CD4-positive, alpha-beta T cell treated with Interferon alpha-2 for 1 hour (primary cell): ENCODE measurements at regions not wholly inside any gene's neighbourhood (a gene's known extent, or its start where the extent isn't known, plus 50 kb on each side); places are given as distances from the start of the nearest gene placed in this dataset.
"Not testable (repeated sequence)": the region's sequence is repeated elsewhere in the genome, so short reads cannot be mapped to it uniquely, and the experiment has no call there.

Source experiments
- DNase-seq, 2 donors: peaks; one replicate each; pipeline ENCODE4 v3.0.0-alpha.2; 2020 to 2022

DNA sequence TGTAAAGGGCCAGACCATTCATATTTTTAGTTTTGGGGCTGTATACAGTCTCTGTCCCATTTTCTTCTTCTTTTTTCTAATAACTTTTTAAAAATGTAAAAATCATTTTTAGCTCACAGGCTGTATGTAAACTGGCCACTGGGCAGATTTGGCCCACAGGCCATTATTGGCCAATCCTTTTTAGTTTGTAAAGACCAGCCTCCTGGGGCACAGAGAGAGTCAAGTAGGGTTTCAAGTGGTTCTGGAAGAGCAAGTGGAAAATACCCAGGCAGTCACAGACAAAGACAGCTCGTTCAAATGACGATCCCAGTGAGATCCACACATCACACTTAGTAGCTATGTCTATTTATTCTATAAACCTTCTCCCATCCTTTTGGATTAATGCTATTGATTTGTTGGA lies 150.2 kb upstream of the ARHGAP20 start:
- DNase-seq, result no peak

GRCh38 chr11:110860461-110860860 lies 148.2 kb upstream of the ARHGAP20 start:
- DNase-seq, result no peak

DNA sequence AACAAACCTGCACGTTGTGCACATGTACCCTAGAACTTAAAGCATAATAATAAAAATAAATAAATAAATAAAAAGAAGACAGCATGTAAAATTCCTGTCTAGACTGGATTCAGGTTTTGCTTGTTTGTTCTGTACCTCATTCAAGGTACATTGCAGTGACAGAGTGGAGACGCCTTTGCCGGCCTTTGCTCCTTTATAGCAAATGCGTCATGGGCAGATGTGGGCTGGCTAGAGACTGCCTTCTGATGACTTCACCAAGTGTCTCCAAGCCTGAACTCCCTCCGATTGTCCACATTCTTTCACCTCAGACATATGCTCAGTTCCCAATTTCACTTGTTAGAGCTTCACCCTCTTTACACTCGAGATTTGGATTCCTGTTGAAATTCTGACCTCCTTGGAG lies 147.8 kb upstream of the ARHGAP20 start:
- DNase-seq, result no peak

- no peak for DNase-seq
Observed at GRCh38 chr11:110859240-110859840, 147.1 kb upstream of the ARHGAP20 start.

DNA sequence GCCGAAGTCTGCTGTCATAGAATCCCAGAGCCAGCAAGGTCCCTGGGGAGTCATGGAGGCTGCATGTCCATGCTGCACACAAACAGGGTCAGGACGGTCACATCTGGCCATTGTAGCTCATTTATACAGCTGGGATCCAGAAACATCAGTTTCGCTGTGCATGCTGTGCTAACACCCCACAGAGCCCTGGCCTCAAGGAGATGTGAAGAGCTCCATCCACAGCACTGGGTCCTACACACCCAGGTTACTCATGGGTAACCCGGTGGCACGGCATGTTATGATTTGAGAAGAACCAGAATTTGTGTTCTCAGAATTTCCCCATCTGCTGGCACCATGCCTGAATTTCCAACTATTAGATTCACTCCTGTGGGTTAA lies 146.3 kb upstream of the ARHGAP20 start:
- no peak for DNase-seq

GRCh38 chr11:110857892-110858546 lies 145.8 kb upstream of the ARHGAP20 start:
- no peak for DNase-seq

DNA sequence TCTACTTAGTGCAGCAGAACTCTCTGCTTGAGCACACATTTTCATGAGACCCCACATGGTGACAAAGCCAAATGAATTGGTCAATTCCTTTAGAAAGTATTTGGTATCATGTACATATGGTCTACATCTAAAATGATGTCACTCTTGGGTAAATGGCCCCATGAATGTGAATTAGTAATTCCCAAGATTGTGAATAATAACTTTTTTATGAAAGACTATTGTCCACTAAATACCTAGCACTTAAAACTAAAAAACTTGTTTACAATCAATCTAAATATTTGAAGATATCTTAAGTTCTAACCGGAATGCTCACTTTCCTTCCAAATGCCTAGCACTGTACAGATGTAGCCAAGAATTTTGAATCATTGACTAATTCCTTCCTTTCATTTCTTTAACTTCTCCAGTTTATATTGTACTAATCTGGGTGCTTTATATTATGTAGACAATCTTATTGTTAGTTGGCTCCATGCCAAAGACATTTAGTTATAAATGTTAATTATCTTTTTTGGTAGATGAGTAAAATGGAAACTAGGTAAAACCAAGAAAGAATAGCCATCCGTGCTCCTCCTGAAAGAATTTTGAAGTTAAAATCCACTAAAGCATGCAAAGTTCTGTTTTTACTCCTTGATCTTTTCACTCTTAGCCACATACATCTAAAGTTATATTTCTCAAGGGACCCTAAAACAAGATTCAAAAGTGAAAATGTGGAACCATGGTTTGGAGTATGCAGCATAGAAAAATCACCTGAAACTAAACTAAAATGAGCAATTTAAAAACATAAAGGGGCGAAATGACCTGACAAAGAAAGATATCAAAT lies 145.0 kb upstream of the ARHGAP20 start:
- no peak for DNase-seq

DNA sequence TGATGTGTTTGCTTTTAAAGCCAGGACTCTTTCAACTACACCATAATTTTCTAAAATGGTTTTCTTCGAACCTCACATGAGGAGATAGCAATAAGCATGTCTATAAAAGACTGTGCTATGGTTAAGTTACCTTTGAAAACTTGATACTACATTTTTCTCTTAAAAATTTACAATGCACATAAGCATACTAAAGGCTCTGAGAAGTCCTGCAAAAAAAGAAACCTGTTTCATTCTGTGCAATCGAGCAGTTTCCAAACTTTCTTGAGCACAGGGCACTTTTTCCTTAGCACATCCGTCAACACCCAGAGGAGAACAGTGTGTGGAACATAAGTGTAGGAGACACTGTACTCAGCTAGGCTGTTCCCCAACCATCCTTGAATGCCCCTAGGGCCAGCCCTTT lies 144.1 kb upstream of the ARHGAP20 start:
- no peak for DNase-seq

GRCh38 chr11:110855191-110855590 lies 143.0 kb upstream of the ARHGAP20 start:
- no peak for DNase-seq

DNA sequence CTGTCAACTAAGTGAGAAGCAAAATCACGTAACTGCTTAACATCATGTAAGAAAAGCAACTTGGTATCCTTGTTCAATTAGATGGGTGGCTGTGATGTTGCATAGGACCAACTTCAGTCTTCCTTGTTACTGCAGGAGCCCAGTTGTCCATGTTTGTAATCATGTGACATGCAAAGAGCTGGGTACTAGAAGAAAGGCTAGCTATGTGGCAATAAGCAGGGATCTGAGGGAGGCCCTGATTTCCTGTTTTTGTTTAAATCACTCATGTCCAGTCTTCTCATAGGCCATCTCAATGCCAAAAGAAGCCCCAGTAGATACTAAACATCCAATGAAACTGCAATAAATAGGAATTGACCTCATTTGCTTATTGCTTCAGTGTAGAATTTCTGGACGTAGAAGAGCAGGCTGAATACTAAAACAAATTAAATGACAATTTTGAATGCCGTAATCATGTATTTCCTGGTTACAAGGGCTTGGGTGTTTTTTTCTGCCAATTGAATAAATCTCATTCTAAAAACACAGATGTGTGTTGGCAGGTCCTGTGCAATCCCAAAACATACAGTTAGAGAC lies 140.8 kb upstream of the ARHGAP20 start:
- DNase-seq, result no peak

- DNase-seq, result no peak
Observed at GRCh38 chr11:110850846-110851245, 138.6 kb upstream of the ARHGAP20 start.

DNA sequence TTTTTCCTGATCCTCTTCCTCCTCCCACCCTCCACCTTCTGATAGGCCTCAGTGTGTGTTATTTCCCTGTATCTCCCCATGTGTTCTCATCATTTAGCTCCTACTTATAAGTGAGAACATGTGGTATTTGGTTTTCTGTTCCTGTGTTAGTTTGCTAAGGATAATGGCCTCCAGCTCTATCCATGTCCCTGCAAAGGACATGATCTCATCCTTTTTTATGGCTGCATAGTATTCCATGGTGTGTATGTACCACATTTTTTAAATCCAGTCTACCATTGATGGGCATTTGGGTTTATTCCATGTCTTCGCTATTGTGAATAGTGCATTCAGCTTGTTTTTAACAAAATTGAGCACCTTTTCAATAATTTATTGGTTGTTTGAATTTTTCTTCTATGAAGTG lies 130.8 kb upstream of the ARHGAP20 start:
- not testable (repeated sequence) for DNase-seq

DNA sequence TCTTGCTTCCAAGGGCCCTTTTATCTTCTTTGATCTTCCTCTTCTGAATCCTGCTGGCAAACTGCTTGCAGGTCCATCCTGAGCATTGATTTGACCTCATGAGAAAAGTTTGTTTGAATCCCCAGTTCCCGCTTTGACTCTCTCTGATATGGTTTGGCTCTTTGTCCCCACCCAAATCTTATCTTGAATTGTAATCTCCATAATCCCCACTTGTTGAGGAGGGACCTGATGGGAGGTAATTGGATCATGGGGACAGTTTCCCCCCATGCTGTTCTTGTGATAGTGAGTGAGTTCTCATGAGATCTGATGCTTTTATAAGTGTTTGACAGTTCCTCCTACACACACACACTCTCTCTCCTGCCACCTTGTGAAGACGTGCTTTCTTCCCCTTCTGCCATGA lies 126.6 kb upstream of the ARHGAP20 start:
- no peak for DNase-seq

- no peak for DNase-seq
Observed at GRCh38 chr11:110837603-110838002, 125.4 kb upstream of the ARHGAP20 start.

GRCh38 chr11:110835106-110835505 lies 122.9 kb upstream of the ARHGAP20 start:
- no peak for DNase-seq

DNA sequence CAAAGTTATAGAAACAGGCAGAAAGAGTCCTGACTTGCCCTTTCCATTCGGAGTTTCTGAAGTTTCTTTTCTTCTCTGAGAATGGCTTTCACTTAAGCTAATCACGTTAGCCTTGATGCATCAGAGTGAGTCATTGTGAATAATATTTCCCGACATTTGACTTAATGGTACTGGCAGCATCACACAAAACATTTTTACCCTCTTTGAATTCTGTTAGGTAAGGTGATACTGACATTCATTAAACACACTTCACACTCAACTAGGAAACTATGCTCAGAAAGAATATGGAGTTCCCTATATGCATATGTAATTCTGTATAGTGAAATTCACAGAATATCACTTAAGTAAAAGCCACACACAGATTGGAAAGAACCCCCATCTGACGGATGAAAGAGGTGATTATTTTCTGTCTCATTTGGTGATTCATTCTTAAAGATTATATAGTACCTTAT lies 120.8 kb upstream of the ARHGAP20 start:
- DNase-seq, result no peak

- no peak for DNase-seq
Observed at GRCh38 chr11:110832539-110832938, 120.3 kb upstream of the ARHGAP20 start.

DNA sequence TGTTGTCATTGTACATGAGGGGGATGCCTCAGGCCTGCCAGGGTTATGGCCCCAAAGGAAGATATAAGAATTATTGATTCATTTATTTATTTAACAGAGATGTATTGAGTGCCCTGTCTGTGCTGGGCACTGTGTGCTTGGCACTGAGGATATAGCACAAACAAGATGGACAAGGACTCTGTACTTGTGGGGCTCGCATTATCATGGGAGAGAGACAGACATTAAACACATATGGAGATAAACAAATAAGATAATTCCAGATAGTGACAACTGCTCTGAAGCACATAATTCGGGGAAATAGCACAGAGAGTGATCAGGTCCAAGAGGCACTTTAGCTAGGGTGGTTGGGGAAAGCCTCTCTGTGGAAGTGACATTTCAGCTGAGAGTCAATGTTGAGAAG lies 119.8 kb upstream of the ARHGAP20 start:
- no peak for DNase-seq

DNA sequence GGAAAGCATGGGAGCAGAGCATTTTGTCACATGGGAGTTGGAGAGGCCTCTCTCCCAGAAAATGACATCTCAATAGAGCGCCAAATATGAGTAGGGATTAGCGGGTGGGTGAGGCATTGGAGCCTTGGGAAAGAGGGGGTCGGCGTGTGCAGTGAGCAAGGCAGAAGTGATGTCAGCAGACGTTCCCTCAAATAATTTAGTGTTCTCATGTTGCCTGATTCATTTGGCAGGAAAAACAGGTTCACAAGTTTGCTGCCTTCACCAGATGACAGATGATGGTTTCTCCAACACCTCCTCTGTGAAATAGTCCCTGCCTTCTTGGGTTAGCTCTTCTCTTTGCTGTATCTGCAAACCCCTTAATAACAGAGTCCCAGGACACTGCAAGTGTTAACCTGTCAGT lies 118.5 kb upstream of the ARHGAP20 start:
- DNase-seq, result no peak

GRCh38 chr11:110830344-110830743 lies 118.1 kb upstream of the ARHGAP20 start:
- DNase-seq, result no peak

DNA sequence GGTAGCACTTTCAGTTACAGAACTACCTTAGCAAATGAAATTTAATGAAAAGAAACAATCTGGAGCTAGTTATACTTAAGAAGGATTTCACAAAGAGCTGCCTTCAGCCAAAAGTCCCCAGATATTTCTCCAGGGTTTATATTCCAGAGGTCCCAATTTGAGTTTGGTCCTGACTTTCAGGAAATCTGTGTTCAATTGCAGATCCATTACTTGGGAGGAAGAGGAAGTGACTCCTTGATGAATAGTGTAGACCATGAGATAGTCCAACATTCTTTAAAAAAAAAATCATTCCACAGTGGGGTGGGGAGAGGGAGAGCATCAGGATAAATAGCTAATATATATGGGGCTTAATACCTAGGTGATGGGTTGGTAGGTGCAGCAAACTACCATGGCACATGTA lies 117.6 kb upstream of the ARHGAP20 start:
- DNase-seq, result no peak

- no peak for DNase-seq
Observed at GRCh38 chr11:110828086-110828485, 115.8 kb upstream of the ARHGAP20 start.

DNA sequence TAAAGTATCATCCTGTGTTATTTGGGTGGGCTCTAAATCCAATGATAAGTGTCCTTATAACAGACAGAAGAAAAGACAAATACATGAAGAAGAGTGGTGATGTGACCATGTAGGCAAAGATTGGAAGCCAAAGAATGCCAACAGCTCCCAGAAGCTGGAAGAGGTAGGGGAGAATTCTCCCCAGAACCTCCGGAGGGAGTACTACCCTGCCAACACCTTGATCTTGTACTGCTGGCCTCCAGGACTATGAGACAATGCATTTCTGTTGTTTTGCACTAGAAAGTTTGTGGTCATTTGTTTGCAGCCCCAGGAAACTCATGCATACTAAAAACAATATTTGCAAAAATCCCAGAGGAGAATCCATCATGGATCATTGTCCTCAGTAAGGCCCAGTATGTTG lies 115.0 kb upstream of the ARHGAP20 start:
- DNase-seq, result no peak
